H1 (cell line): ENCODE measurements at regions not wholly inside any gene's neighbourhood (a gene's known extent, or its start where the extent isn't known, plus 50 kb on each side); places are given as distances from the start of the nearest gene placed in this dataset.

Experiments
- CTCF ChIA-PET: fragments of 300-600 bp; sonication (Branson Sonifier 250); formaldehyde crosslinking; loops from one replicate; lab custom pipeline; 2021; ENCODE audit not compliant: partially characterized antibody; lab: Charles Lee
- POLR2A ChIA-PET: fragments of 300-600 bp; sonication (Branson Sonifier 250); formaldehyde crosslinking; loops from one replicate; lab custom pipeline; 2021; ENCODE audit warnings: inconsistent platforms; ENCODE audit not compliant: partially characterized antibody; lab: Charles Lee
- DNase-seq, 2 experiments: peaks; one replicate each; pipeline versions ENCODE4 v3.0.0 to v3.0.0-alpha.2; 2010 to 2022; ENCODE audit warnings: low spot score in 2 of 2, low read depth in 1 of 2, mixed read lengths in 1 of 2
- FAIRE-seq: peaks from 2 replicates; lab custom pipeline; 2011; peaks lifted over from hg19 to GRCh38; lab: Jason Lieb, UNC
- H2AFZ ChIP-seq: 2 replicates; pipeline ENCODE4 v1.8.1; 2012; ENCODE audit warnings: low read length, inconsistent platforms
- H2AK5ac ChIP-seq: 2 replicates; pipeline ENCODE4 v1.6.1; 2013; ENCODE audit warnings: low read depth, low read length
- H2BK120ac ChIP-seq: replicated peaks from 2 replicates; pipeline ENCODE3; 2013; ENCODE audit warnings: low read depth, low read length, inconsistent platforms
- H2BK12ac ChIP-seq: 2 replicates; pipeline ENCODE4 v1.6.1; 2013; ENCODE audit warnings: low read depth, low read length
- H2BK15ac ChIP-seq: 2 replicates; pipeline ENCODE4 v1.6.1; 2013; ENCODE audit warnings: low read length
- H2BK20ac ChIP-seq: 2 replicates; pipeline ENCODE4 v1.6.1; 2013; ENCODE audit warnings: low read length
- H2BK5ac ChIP-seq: 2 replicates; pipeline ENCODE4 v1.6.1; 2013; ENCODE audit warnings: low read depth, low read length
- H3K14ac ChIP-seq: 2 replicates; pipeline ENCODE4 v1.6.1; 2013; ENCODE audit warnings: inconsistent platforms; ENCODE audit not compliant: insufficient read length
- H3K18ac ChIP-seq: 2 replicates; pipeline ENCODE4 v1.6.1; 2013; ENCODE audit warnings: low read length; ENCODE audit errors: extremely low read depth
- H3K23ac ChIP-seq: 2 replicates; pipeline ENCODE4 v1.6.1; 2013; ENCODE audit warnings: inconsistent platforms; ENCODE audit not compliant: insufficient read length
- H3K23me2 ChIP-seq: 2 replicates; pipeline ENCODE4 v1.6.1; 2013; ENCODE audit warnings: low read depth, low read length
- H3K27ac ChIP-seq: 2 replicates; pipeline ENCODE4 v1.6.1; 2011; ENCODE audit warnings: low read depth, low read length, inconsistent platforms
- H3K27me3 ChIP-seq, 4 experiments: replicated peaks in 1 of 4; 1 replicate in 1 of 4; 2 replicates in 3 of 4; pipeline versions ENCODE4 v1.6.1 to v1.8.1; 2011 to 2013; ENCODE audit warnings: low read length in 3 of 4, mild to moderate bottlenecking in 3 of 4, inconsistent platforms in 2 of 4, mixed read lengths in 2 of 4, moderate library complexity in 1 of 4; ENCODE audit not compliant: control insufficient read depth in 3 of 4, insufficient read depth in 3 of 4; ENCODE audit errors: extremely low read depth in 1 of 4
- H3K36me3 ChIP-seq, 4 experiments: 2 replicates each; pipeline versions ENCODE4 v1.6.1 to v1.8.1; 2011 to 2013; ENCODE audit warnings: mild to moderate bottlenecking in 4 of 4, low read length in 3 of 4, moderate library complexity in 2 of 4, control low read depth in 1 of 4, inconsistent platforms in 1 of 4; ENCODE audit not compliant: insufficient read depth in 4 of 4, control insufficient read depth in 2 of 4
- H3K4ac ChIP-seq: replicated peaks from 2 replicates; pipeline ENCODE3; 2013; ENCODE audit warnings: low read length, low read depth, mixed read lengths, inconsistent platforms; ENCODE audit not compliant: insufficient read length
- H3K4me1 ChIP-seq, 4 experiments: replicated peaks in 1 of 4; 1 replicate in 1 of 4; 2 replicates in 3 of 4; pipeline versions ENCODE4 v1.6.1 to v1.8.1; 2011 to 2013; ENCODE audit warnings: low read length in 3 of 4, inconsistent platforms in 2 of 4, mixed read lengths in 1 of 4; ENCODE audit not compliant: insufficient read depth in 4 of 4, control insufficient read depth in 3 of 4
- H3K4me2 ChIP-seq, 2 experiments: 2 replicates each; pipeline versions ENCODE4 v1.6.1 to v1.8.1; 2011 to 2013; ENCODE audit warnings: low read depth in 2 of 2, low read length in 2 of 2, control low read depth in 1 of 2, inconsistent platforms in 1 of 2, mild to moderate bottlenecking in 1 of 2; ENCODE audit not compliant: insufficient read depth in 1 of 2
- H3K4me3 ChIP-seq, 4 experiments: fragments of 200-600, 300-600 bp in 1 of 4; sonication (generic), shearing (Covaris generic), sonication (Bioruptor Twin) in 1 of 4; 2 replicates each; pipeline versions ENCODE4 v1.5.1 to v1.8.1; 2011 to 2016; ENCODE audit warnings: low read length in 4 of 4, low read depth in 3 of 4, control low read depth in 2 of 4, inconsistent platforms in 2 of 4, mild to moderate bottlenecking in 2 of 4, mixed read lengths in 1 of 4, moderate library complexity in 1 of 4; ENCODE audit not compliant: insufficient read depth in 2 of 4; ENCODE audit errors: extremely low read depth in 1 of 4
- H3K56ac ChIP-seq: replicated peaks from 2 replicates; pipeline ENCODE3; 2013; ENCODE audit warnings: low read depth, mild to moderate bottlenecking, mixed read lengths, low read length, inconsistent platforms; ENCODE audit not compliant: insufficient read length
- H3K79me1 ChIP-seq: 2 replicates; pipeline ENCODE4 v1.6.1; 2013; ENCODE audit warnings: low read depth, low read length, control low read depth
- H3K79me2 ChIP-seq, 2 experiments: 2 replicates each; pipeline versions ENCODE4 v1.6.1 to v1.8.1; 2012 to 2013; ENCODE audit warnings: low read length in 2 of 2, mild to moderate bottlenecking in 2 of 2, inconsistent platforms in 1 of 2; ENCODE audit not compliant: insufficient read depth in 2 of 2, control insufficient read depth in 1 of 2
- H3K9ac ChIP-seq, 4 experiments: replicated peaks in 1 of 4; 1 replicate in 1 of 4; 2 replicates in 3 of 4; pipeline versions ENCODE4 v1.6.1 to v1.8.1; 2011 to 2013; ENCODE audit warnings: low read depth in 3 of 4, low read length in 3 of 4, control low read depth in 2 of 4, mild to moderate bottlenecking in 2 of 4, moderate library complexity in 2 of 4, inconsistent platforms in 1 of 4; ENCODE audit errors: extremely low read depth in 1 of 4
- H3K9me3 ChIP-seq, 2 experiments: 2 replicates each; pipeline versions ENCODE4 v1.6.1 to v1.8.1; 2012 to 2013; ENCODE audit warnings: mild to moderate bottlenecking in 2 of 2, moderate library complexity in 2 of 2, control low read depth in 1 of 2, inconsistent platforms in 1 of 2, low read depth in 1 of 2, low read length in 1 of 2, mixed read lengths in 1 of 2; ENCODE audit not compliant: insufficient read depth in 2 of 2
- H4K20me1 ChIP-seq, 2 experiments: replicated peaks in 1 of 2; 2 replicates each; pipeline versions ENCODE3 to v1.8.1; 2011 to 2013; ENCODE audit warnings: inconsistent platforms in 2 of 2, low read length in 2 of 2, mild to moderate bottlenecking in 1 of 2; ENCODE audit not compliant: insufficient read depth in 2 of 2, control insufficient read depth in 1 of 2
- H4K5ac ChIP-seq: 2 replicates; pipeline ENCODE4 v1.6.1; 2013; ENCODE audit warnings: low read length, low read depth, mixed read lengths, inconsistent platforms; ENCODE audit not compliant: insufficient read length
- H4K8ac ChIP-seq: 2 replicates; pipeline ENCODE4 v1.8.0; 2013; ENCODE audit warnings: mild to moderate bottlenecking, moderate library complexity, low read length, inconsistent platforms; ENCODE audit not compliant: insufficient read depth; ENCODE audit errors: extremely low read depth
- H4K91ac ChIP-seq: replicated peaks from 2 replicates; pipeline ENCODE3; 2013; ENCODE audit warnings: low read length, mixed read lengths, inconsistent platforms; ENCODE audit not compliant: insufficient read length
- ASH2L ChIP-seq: fragments of 200-600, 300-600 bp; sonication (generic); IDR thresholded peaks from one replicate; pipeline ENCODE4 v1.7.1; 2017; ENCODE audit warnings: low read length
- ATF2 ChIP-seq: IDR thresholded peaks from 2 replicates; pipeline ENCODE4 v1.6.1; 2012; ENCODE audit warnings: low read length, inconsistent platforms
- CBX5 ChIP-seq: fragments of 300-800, 300-1000 bp; sonication (generic); IDR thresholded peaks from 2 replicates; pipeline ENCODE4 v1.7.1; 2016; ENCODE audit warnings: antibody characterized with exemption, low read length, low read depth
- CHD1 ChIP-seq: IDR thresholded peaks from 2 replicates; pipeline ENCODE4 v1.6.1; 2012; ENCODE audit warnings: low read depth, low read length, improper control_type of control experiment
- CHD2 ChIP-seq: IDR thresholded peaks from 2 replicates; pipeline ENCODE4 v1.6.1; 2012; ENCODE audit warnings: low read length, improper control_type of control experiment
- KDM1A ChIP-seq: fragments of 200-600, 300-600 bp; sonication (generic); IDR thresholded peaks from 2 replicates; pipeline ENCODE4 v1.7.1; 2016; ENCODE audit warnings: mild to moderate bottlenecking, low read length, borderline replicate concordance
- NANOG ChIP-seq: IDR thresholded peaks from 2 replicates; pipeline ENCODE4 v1.6.1; 2011; ENCODE audit warnings: low read length, low read depth, mild to moderate bottlenecking, inconsistent platforms; ENCODE audit not compliant: insufficient read depth, poor library complexity, severe bottlenecking
- POLR2A ChIP-seq, 2 experiments: IDR thresholded peaks; 1 replicate in 1 of 2; 2 replicates in 1 of 2; pipeline ENCODE4 v1.6.1; 2011; ENCODE audit warnings: low read depth in 2 of 2, low read length in 2 of 2, mild to moderate bottlenecking in 2 of 2; ENCODE audit errors: control extremely low read depth in 1 of 2
- SIX5 ChIP-seq: IDR thresholded peaks from 2 replicates; pipeline ENCODE4 v1.6.1; 2011; ENCODE audit warnings: mild to moderate bottlenecking, low read depth, low read length
- SP1 ChIP-seq: IDR thresholded peaks from 2 replicates; pipeline ENCODE4 v1.6.1; 2011; ENCODE audit warnings: low read depth, low read length
- YY1 ChIP-seq: IDR thresholded peaks from 2 replicates; pipeline ENCODE4 v1.6.1; 2011; ENCODE audit warnings: low read depth, mild to moderate bottlenecking, low read length
- ZNF274 ChIP-seq: IDR thresholded peaks from 2 replicates; pipeline ENCODE4 v1.7.0; 2012; ENCODE audit warnings: low read length, borderline replicate concordance; ENCODE audit errors: extremely low read depth

- TF ChIP-seq CHD1: no peak
Observed at GRCh38 chr4:130368668-130369067, 1272.7 kb downstream of the C4orf33 start (continued).

GRCh38 chr4:130393231-130393630, 1297.3 kb downstream of the C4orf33 start:
- Histone ChIP-seq H3K79me1 (no peaks in the 10 kb centered on the region), H3K18ac (no peak overlapping the region), H3K4ac (no peak overlapping the region), H3K23me2 (no peaks in the 10 kb centered on the region), H2BK120ac (no peak overlapping the region), H3K14ac (no peak overlapping the region), H4K91ac (no peak overlapping the region), H2AK5ac (no peak overlapping the region), H3K4me1 (no peaks in the 10 kb centered on the region), H3K56ac (no peak overlapping the region), H3K4me2 (no peak overlapping the region), H2BK15ac (no peak overlapping the region), H4K5ac (no peak overlapping the region), H2BK5ac (no peak overlapping the region), H3K36me3 (no peaks in the 10 kb centered on the region), H2BK20ac (no peak overlapping the region), H3K9me3 (no peaks in the 10 kb centered on the region), H3K4me3 (no peak overlapping the region), H2AFZ (0 out of 2 replicates have a peak overlapping the region, but pooled peaks have one; percentile 57), H3K9ac (no peak overlapping the region), H3K23ac (no peak overlapping the region), H2BK12ac (no peak overlapping the region), H3K79me2 (no peaks in the 10 kb centered on the region), H4K20me1 (no peaks in the 10 kb centered on the region), H3K27ac (no peak overlapping the region), H4K8ac (no peak overlapping the region), H3K27me3 (no peaks in the 10 kb centered on the region)
- ChIA-PET POLR2A (no interaction called here), CTCF (no interaction called here)
- no peak for TF ChIP-seq NANOG
- TF ChIP-seq SIX5: no peak
- TF ChIP-seq ATF2: no peak
- no peak for TF ChIP-seq SP1
- TF ChIP-seq YY1: no peak
- no peak for TF ChIP-seq CHD2
- no peak for TF ChIP-seq KDM1A
- no peak for TF ChIP-seq ZNF274
- TF ChIP-seq ASH2L: no peak
- TF ChIP-seq CBX5: no peak
- TF ChIP-seq POLR2A (IDR thresholded peaks at IDR 0.05; ENCODE audit: control extremely low read depth in 1 of 2, low read depth in 2 of 2, low read length in 2 of 2): no peak
- DNase-seq (no peak), FAIRE-seq (no peak)
